NAMALWA (cell line): ENCODE measurements at regions not wholly inside any gene's neighbourhood (a gene's known extent, or its start where the extent isn't known, plus 50 kb on each side); places are given as distances from the start of the nearest gene placed in this dataset.

Experiments
- DNase-seq: peaks from one replicate; pipeline ENCODE4 v3.0.0-alpha.2; 2015; ENCODE audit warnings: low spot score

- DNase-seq: no peak
Measured at GRCh38 chr1:72649211-72649888, 367.0 kb upstream of the NEGR1 start.

- DNase-seq: no peak
Measured at GRCh38 chr1:72648465-72648864, 366.1 kb upstream of the NEGR1 start.

GRCh38 chr1:72643142-72643541, 360.8 kb upstream of the NEGR1 start:
- no peak for DNase-seq

DNA sequence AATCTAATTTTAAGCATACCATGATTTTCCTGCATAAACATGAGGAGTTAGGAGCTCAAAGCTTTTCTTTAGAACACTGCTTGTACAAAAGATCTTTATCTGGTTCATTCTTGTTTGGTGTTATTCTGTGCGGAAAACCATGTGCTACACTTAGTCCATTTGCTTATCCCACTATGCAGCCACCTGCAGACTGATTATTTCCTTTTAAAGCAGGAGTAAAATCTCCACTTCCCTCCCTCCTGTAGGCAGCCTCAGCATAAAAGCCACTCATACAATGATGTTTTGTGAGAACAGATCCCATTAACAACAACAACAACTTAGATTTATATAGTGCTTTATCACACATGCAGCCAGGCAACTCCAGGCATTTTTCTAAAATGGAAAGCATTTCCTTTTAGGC, 355.3 kb upstream of the NEGR1 start:
- no peak for DNase-seq

DNA sequence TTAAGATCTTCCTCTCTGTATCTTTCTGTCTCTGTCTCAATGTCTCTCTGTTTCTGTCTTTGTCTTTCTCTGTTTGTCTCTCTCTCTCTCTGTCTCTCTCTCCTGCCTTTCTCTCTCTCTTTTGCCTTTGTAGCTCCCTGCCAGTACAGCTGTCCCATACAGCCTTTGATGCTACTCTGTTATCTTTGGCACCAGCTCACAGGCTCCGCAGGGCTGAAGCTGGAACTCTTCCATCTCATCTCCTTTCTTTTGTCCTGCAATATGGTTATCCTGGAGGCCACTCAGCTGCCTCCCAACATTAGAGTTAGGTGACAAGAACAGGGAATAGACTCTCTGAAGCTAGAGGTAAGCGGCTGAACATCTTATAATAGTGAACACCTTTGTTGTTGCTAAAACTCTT, 354.3 kb upstream of the NEGR1 start:
- no peak for DNase-seq

- DNase-seq: no peak
Measured at GRCh38 chr1:72635719-72636118, 353.4 kb upstream of the NEGR1 start.

- DNase-seq: no peak
Measured at GRCh38 chr1:72634946-72635345, 352.6 kb upstream of the NEGR1 start.

DNA sequence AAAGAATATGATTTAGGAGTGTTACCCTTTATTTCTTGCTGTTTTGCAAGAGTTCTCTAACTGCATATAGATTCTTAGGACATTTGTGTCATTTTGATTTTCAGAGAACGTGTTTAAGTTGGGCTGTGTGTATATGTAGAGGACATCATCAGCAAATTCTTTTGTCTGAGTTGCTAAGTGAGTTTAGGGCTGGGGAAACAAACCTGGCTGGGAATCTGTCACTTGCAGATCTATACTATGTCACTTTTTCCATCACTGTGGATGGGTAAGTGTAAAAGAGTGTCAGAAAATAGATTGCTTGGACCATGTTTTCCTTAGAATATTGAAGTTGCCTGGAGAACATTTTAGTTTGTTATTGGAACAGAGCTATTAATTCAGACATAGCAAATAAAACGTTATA, 349.1 kb upstream of the NEGR1 start:
- no peak for DNase-seq

GRCh38 chr1:72623299-72623708, 341.0 kb upstream of the NEGR1 start:
- peak; percentile 72 for DNase-seq

GRCh38 chr1:72620453-72620852, 338.1 kb upstream of the NEGR1 start:
- no peak for DNase-seq

DNA sequence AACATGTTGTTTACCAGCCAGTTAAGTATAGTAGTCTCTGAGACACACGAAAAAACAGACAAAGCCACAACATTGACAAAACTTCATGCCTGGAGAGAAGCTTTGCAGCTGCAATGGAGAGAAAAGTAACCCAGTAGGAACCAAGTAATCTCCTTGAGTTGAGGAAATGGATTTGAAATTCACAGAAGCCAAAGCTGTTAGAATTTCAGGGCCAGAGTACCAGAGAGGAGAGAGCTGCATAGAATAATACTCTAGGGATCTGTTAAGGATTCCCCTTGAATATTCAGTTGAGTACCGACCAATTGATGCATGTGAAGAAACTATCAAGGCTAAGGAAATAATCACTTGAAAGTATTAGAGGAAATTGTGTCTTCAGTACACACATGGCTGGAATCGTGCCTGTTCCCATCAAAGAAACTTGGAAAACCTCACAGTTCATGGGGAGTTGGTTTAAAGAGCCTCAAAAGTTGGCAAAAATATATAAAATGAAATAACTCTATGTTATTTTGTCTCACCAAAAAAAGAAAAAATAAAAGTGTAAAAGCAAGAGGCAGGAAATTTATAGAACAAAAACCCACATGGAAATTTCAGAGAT, 324.0 kb upstream of the NEGR1 start:
- DNase-seq: no peak

GRCh38 chr1:72601035-72601674, 318.8 kb upstream of the NEGR1 start:
- DNase-seq: no peak

- no peak for DNase-seq
Measured at GRCh38 chr1:72586023-72586685, 303.8 kb upstream of the NEGR1 start.

DNA sequence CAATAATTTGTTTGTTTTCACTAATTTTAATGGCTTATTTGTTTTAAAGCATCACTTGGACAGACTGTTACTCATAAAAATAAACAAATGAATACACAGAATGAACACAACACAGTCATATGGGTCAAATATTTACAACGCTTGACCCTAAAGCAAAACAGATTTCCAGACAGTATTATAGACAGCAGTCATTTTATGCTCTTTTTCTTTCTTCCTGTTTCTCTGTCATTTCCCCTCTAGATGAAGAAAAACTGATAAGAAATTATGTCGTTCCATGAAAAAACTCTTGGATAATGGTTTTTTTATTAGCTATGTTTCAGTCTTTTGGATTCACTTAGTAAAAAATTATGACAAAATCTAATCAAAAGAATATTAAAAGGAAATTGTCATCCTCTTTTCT, 297.3 kb upstream of the NEGR1 start:
- DNase-seq: no peak

DNA sequence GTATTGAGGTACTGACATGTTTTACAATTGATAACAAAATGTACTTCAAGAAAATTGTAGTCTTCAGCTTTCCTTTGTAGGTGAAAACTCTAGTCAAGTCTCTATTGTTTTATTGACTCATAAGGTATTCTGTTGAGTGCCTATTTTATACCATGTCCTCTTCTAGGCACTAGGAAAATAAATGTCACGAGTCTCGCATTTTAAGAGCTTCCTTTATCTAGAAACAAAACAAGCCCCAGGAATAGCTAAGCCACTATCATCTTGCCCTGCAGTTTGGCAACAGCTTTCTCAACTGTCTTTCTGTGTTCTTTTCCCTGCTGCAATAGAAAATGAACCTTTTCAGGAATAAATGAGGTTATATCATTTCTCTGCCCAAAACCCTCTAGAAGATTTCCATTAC, 288.5 kb upstream of the NEGR1 start:
- DNase-seq: no peak

- DNase-seq: no peak
Measured at GRCh38 chr1:72568113-72568512, 285.8 kb upstream of the NEGR1 start.

DNA sequence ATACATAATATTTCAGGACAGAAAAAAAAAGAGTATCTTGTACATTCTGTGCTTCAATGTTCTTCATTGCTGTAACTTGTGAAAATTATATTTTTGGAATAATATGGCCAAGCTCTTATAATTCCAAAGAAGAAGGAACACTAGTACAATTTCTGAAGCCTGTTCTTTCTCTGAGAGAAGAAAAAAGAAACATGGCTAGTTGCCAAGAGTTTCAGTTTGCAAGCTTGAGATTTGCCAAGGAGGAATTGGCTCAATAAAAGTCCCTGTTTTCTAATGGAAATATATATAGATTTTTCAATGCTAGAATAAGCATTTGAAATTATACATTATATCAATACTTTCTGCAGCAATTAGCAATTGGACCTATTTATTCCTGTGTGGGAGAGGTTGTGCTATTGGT, 285.2 kb upstream of the NEGR1 start:
- DNase-seq: no peak

- DNase-seq: no peak
Measured at GRCh38 chr1:72564749-72565148, 282.4 kb upstream of the NEGR1 start.

- peak; percentile 3 for DNase-seq
Measured at GRCh38 chr1:72557446-72558049, 275.2 kb upstream of the NEGR1 start.

DNA sequence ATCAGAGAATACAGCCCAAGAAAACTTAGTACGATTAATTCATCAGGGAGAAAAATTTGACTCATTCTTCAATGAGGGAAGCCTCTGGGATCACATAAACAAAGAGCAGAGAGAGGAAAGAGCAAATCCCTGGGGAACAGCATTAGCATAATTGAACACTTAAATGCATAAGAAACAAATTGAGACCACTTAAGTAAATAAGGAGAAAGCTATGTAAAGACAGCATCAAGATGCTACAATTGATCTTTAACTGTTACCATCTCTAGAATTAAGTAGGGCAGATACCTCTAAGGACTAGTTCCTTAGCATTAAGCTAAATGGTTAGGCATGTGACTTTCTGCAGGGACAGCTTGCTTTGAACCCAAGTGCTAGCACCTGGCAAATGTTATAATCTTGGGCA, 265.1 kb upstream of the NEGR1 start:
- DNase-seq: no peak

- no peak for DNase-seq
Measured at GRCh38 chr1:72540674-72541073, 258.3 kb upstream of the NEGR1 start.

DNA sequence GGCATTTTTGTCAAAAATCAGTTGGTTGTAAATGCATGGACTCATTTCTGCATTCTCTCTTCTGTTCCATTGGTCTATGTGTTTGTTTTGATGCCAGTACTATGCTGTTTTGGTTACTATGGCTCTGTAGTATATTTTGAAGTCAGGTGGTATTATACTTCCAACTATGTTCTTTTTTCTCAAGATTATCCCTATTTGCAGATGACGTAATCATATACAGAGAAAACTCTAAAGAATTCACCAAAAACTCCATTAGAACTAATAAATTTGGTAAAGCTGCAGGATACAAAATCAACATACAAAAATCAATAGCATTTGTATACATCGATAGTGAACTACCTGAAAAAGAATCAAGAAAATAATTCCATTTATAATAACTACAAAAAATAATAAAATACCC, 253.1 kb upstream of the NEGR1 start:
- no peak for DNase-seq

- DNase-seq: no peak
Measured at GRCh38 chr1:72530646-72531045, 248.3 kb upstream of the NEGR1 start.
